ENCODE measurements at regions not wholly inside any gene's neighbourhood (a gene's known extent, or its start where the extent isn't known, plus 50 kb on each side); places are given as distances from the start of the nearest gene placed in this dataset.

DNA sequence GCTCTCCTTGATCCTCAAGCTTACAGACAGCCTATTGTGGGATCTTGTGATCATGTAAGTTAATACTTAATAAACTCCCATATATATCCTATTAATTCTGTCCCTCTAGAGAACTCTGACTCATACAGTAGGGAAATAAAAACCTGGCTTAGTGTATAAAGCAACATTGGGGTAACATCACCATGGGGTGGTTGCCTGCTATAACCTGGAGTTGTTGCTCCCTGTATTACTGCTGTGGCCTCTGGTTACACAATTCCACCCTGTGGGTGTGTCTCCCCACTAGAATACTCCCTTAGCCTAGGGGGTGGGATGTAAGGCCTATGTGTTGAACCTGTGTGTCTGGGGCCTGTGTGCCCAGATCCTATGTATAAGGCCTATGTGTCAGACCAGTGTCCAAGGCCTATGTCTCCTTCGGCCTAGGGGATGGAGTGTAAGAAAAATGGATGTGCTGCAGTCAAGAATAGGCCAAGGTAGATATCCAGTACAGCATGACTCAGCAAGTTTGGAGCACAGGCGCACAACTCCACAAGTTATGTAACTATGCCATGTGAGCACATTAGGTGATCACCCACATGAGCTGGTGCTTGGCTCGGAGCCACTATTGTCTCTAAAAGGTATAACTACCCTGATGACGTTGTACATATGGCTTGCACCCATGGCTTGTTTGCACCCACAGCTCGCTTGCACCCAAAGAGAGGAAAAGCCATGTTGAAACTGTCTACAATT lies 96.8 kb upstream of the C1orf21 start:
- TF ChIP-seq PAX5 (IDR thresholded peaks at IDR 0.05; ENCODE audit: insufficient read depth, low read length, severe bottlenecking): no peak
- TF ChIP-seq TAF1 (IDR thresholded peaks at IDR 0.05; ENCODE audit: low read depth, low read length): no peak
- TF ChIP-seq POLR2A (IDR thresholded peaks at IDR 0.05; ENCODE audit: low read depth, low read length): no peak

Data from GM12891 (cell line).